ENCODE measurements at regions not wholly inside any gene's neighbourhood (a gene's known extent, or its start where the extent isn't known, plus 50 kb on each side); places are given as distances from the start of the nearest gene placed in this dataset.

DNA sequence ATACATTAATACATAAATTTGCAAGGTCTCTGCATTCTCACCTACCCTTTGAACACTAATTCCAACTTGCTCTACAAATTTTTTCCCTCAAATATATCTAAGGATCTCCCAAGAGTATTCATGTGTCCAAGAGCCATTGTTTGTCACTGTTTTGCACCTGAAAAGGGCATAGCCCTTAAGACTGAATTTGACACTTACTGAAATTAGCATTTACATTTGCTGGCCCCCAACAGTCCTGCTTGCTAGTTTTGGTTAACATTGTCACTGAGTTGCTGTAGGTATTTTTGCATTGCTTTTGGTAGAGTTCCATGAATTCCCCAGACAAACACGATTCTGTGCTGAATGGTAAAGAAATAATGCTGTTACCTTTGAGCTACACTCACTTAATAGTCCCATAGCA, 57.3 kb downstream of the KCNA4 start:
- no peak for DNase-seq (ENCODE audit: low spot score)

DNA sequence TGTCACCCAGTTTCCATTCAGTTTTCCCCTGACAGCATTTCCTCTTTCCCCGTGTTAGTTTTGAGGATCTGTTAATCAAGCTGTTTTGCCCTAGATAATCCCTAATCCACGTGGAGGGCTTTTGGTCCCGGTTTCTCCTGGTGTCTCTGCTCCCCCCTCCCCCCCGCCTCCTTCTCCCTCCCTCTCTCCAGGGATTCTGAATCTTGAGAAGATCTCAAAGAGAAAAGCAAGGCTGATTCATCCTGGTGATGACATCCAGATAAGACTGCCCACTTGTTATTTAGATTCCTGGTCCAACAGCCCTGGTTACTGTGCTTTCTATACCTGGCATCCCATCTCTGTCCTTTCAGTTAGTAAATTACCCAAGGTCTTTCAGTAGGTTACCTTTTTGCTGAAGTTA, 59.4 kb downstream of the KCNA4 start:
- no peak for DNase-seq (ENCODE audit: low spot score)

GRCh38 chr11:29956076-29956556, 60.7 kb downstream of the KCNA4 start:
- DNase-seq (ENCODE audit: low spot score): no peak

GRCh38 chr11:29943347-29943746, 73.5 kb downstream of the KCNA4 start:
- no peak for DNase-seq (ENCODE audit: low spot score)

- DNase-seq (ENCODE audit: low spot score): no peak
Observed at GRCh38 chr11:29937526-29937925, 79.3 kb downstream of the KCNA4 start.

DNA sequence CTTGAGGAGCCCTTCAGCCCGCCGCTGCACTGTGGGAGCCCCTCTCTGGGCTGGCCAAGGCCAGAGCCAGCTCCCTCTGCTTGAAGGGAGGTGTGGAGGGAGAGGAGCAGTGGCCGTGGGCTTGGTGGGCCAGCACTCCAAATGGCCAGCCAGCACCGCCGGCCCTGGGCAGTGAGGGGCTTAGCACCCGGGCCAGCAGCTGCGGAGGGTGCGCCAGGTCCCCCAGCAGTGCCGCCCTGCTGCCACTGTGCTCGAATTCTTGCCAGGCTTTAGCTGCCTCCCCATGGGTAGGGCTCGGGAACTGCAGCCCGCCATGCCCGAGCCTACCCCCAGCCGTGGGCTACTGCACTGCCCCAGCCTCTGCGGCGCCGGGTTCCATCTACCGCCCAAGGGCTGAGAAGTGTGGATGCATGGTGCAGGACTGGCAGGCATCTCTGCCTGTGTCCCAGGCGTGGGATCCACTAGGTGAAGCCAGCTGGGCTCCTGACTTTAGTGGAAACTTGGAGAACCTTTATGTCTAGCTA, 82.7 kb downstream of the KCNA4 start:
- no peak for DNase-seq (ENCODE audit: low spot score)

DNA sequence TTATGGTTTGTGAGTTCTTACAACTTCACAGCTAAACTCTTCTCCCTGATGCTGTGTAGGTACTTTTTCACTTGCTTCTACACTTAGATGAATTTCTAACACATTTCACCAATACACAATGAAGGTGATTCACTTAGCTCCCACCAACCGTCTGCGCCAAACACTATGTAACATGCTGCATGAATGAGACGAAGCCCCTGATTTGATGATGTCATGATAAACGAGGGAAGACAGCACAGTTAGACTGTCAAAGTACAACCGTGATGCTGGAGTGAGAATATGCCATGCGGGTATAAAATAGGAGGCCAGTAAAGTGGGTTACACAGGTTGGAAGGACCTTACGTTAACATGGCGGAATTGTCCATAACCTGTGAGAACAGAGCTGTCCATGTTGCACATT, 100.8 kb downstream of the KCNA4 start:
- no peak for DNase-seq (ENCODE audit: low spot score)

DNA sequence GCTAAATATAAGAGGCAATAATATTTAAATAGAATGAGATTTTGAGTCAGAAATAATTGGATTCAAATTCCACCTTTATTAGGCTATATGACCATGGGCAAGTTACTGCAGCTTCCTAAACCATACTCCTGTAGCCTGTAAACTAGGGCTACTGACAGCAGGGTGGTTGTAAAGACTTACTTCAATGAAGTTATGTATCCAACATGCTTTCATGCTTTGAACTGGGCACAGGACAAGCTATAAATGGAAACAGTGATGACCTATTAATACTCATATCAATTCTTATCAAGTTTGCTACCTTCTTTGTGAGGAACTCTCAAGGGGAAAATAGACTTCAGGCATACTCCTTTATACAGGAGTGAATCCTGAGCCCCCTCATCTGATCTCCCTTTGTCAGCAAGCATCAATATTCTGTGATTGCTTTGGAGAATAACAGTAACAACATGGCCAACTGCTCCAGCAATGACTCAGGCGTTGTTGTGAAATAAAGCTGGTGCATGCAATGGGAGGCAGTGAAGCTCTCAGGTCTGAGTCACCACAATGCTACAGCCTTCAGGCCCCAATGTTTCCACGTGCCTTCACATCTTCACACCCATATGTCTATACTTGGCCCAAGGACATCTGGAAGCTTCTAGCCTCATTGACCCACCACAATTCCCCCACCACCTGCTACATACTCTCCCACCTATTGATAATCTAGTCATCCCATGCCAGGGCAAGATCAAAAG, 102.5 kb downstream of the KCNA4 start:
- no peak for DNase-seq (ENCODE audit: low spot score)

DNA sequence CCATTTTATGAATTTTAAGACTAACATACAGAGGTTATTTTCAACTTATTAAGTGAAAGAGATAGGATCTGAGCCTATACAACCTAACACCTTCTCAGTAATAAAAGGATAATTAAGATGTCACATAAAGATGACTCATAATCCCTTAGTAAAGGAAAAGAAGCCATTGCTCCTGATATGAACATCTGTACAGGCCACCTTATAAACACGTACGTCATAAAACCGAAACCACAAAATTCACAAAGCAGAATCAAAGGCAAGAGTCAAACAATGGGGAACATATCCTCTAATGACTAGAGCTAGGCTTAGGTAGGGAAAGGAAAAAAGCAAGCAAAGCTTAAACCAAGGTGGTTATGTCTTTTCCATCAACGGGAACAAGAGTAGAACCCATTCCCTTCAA, 103.5 kb downstream of the KCNA4 start:
- no peak for DNase-seq (ENCODE audit: low spot score)

- DNase-seq (ENCODE audit: low spot score): no peak
Observed at GRCh38 chr11:29900382-29900781, 116.4 kb downstream of the KCNA4 start.

- DNase-seq (ENCODE audit: low spot score): no peak
Observed at GRCh38 chr11:29879560-29879959, 137.3 kb downstream of the KCNA4 start.

DNA sequence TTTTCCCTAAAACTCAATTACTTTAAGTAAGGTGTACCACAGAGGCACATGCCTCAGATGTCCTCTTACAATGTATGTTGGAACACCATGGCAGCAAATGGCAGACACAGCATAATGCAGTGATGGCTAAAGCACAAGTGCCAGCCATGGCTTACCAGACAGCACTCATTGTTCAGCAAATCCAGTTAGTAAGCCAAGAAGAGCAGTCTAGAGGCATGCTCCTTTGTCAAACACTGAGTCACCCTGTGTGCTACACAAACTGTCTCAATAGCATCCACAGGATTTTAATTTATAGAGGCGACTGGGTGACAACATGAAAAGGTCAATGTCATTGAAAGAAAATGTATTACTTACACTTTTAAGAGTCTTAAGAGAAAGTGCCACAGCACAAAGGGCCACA, 140.6 kb downstream of the KCNA4 start:
- DNase-seq (ENCODE audit: low spot score): no peak

GRCh38 chr11:29847219-29847618, 169.6 kb downstream of the KCNA4 start:
- no peak for DNase-seq (ENCODE audit: low spot score)

DNA sequence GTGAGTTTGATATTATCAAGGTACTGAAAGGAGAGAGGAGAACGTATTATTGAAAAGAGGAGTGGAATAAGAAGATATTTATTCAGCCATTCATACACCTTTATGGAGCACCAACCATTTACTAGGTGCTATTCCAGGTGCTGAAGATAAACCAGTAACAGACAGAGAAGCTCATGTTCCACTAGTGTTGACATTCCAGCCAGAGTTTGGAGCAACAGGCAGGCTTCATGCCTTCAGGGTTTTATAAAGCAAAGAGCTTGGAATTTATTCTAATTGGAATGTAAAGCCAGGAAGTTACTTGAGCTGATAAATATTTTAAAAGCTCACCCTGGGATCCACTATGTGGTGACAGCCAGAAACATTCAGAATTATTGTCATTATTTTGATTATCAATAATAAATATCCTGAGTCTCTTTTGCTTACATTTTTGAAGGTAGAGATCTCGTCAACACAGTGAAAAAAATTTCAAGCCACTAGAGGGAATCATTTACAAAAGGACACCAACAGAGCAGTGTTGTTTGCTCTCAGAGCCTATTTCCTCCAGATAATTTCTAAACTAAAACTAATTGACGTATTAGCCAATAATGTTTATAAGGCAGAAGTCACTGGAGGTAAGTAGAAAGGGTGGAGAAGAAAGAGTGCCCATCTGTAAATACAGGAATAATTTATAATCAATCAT, 172.0 kb downstream of the KCNA4 start:
- no peak for DNase-seq (ENCODE audit: low spot score)

- DNase-seq (ENCODE audit: low spot score): no peak
Observed at GRCh38 chr11:29844031-29844430, 172.8 kb downstream of the KCNA4 start.

DNA sequence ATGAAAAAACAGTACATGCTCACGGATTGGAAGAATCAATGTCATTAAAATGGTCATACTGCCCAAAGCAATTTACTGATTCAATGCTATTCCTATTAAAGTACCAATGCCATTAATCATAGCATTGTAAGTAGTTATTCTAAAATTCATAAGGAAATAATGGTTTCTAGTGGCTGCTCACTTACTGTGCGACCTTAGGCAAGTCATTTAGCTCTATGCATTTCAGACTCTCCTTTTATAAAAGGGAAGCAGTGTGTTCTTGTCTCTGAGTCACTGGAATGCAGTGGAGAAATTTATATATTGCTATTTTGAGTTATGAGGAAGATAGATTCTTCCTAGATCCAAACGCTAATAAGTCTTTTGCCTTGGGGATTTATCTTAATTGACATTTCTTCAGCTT, 174.8 kb downstream of the KCNA4 start:
- DNase-seq (ENCODE audit: low spot score): no peak

- no peak for DNase-seq (ENCODE audit: low spot score)
Observed at GRCh38 chr11:29826878-29827277, 190.0 kb downstream of the KCNA4 start.

- no peak for DNase-seq (ENCODE audit: low spot score)
Observed at GRCh38 chr11:29816359-29816758, 200.5 kb downstream of the KCNA4 start.

GRCh38 chr11:29809121-29809520, 207.7 kb downstream of the KCNA4 start:
- DNase-seq (ENCODE audit: low spot score): no peak

GRCh38 chr11:29802522-29802921, 214.3 kb downstream of the KCNA4 start:
- DNase-seq (ENCODE audit: low spot score): no peak

DNA sequence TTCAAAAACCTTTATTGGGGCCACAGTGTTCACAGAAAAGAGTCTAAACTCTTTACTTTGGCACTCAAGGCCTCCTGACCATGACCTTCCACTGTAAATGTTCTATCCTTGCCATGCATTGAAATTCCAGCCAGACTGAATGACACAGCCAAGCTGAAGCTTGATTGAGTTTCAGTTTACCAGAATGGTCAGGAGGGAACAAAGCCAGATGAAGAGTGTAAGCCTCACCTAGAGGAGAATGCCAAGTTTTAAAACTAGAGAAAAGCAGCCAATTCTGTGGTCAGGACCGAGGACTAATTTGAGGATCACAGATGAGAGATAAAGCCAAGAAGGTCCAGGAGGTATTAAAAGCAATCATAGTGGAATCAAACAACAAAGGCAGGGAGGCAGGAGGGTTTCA, 215.3 kb downstream of the KCNA4 start:
- DNase-seq (ENCODE audit: low spot score): no peak

DNA sequence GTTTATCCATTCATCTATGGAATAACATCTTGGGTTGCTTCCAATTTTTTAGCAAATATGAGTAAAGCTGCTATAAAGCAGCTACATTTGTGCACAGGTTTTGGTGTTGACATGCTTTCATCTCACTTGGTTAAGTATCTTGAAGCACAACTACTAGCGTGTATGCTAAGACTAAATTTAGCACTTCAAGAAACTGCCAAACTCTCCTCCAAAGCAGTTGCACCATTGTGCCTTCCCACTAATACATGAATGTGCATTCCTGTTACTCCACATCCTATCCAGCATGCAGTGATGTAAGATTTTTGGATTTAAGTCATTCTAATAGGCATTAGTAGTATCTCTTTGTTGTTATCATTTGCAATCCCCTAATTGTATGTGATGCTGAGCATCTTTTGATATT, 230.7 kb downstream of the KCNA4 start:
- no peak for DNase-seq (ENCODE audit: low spot score)

DNA sequence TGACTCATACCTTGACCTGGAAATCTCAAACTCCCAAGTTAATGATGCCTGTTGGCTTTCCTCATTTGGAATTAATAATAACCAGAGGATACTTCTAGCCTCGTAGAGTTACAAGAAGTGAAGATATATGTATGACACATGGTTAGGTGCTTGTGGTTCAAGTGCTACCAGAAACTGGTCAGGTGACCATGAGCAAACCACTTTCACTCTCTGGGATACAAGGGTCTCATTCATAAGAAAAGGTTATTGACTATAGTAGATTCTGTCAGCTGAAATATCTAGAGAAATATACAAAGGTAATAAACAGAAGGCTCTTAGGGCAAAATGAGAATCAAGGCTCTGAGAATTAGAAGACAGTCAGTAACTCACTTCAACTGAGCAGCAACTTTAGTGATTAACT, 233.3 kb downstream of the KCNA4 start:
- DNase-seq (ENCODE audit: low spot score): no peak

GRCh38 chr11:29782447-29782846, 234.4 kb downstream of the KCNA4 start:
- no peak for DNase-seq (ENCODE audit: low spot score)

All from CD4-positive, alpha-beta T cell treated with Interleukin-15 for 4 hours (primary cell).